ENCODE measurements at regions not wholly inside any gene's neighbourhood (a gene's known extent, or its start where the extent isn't known, plus 50 kb on each side); places are given as distances from the start of the nearest gene placed in this dataset.

GRCh38 chr2:226118471-226119429 is 680.9 kb downstream of the IRS1 start:
- TF ChIP-seq CTCF (tag by site-specific recombination; IDR thresholded peaks at IDR 0.05) (no peak), ZNF664 (tag by site-specific recombination; IDR thresholded peaks at IDR 0.05) (no peak), KLF8 (tag by site-specific recombination; IDR thresholded peaks at IDR 0.05) (no peak), ZNF19 (tag by site-specific recombination; IDR thresholded peaks at IDR 0.05; ENCODE audit: low read depth) (no peak)
